Transverse colon (tissue), 4 donors: ENCODE measurements at regions not wholly inside any gene's neighbourhood (a gene's known extent, or its start where the extent isn't known, plus 50 kb on each side); places are given as distances from the start of the nearest gene placed in this dataset.

Experiments
- DNase-seq: peaks from one replicate; pipeline ENCODE4 v3.0.0-alpha.2; 2019
- H3K27ac ChIP-seq, 4 donors: fragments of 200-600 bp; sonication (generic); 2 replicates each; pipeline ENCODE4 v1.5.1; 2016 to 2018; ENCODE audit warnings: inconsistent platforms in 4 of 4
- H3K27me3 ChIP-seq: fragments of 200-600 bp; sonication (generic); 2 replicates; pipeline ENCODE4 v1.5.1; 2017; ENCODE audit warnings: inconsistent platforms
- H3K36me3 ChIP-seq, 4 donors: fragments of 200-600 bp; sonication (generic); 2 replicates each; pipeline ENCODE4 v1.5.1; 2017 to 2019; ENCODE audit warnings: inconsistent platforms in 4 of 4
- H3K4me1 ChIP-seq, 4 donors: fragments of 200-600 bp; sonication (generic); 2 replicates each; pipeline ENCODE4 v1.5.1; 2017 to 2020; ENCODE audit warnings: inconsistent platforms in 4 of 4
- H3K4me3 ChIP-seq, 4 donors: fragments of 200-600 bp; sonication (generic); 1 replicate in 1 of 4; 2 replicates in 3 of 4; pipeline versions ENCODE4 v1.5.1 to v1.6.1; 2017 to 2019; ENCODE audit warnings: inconsistent platforms in 4 of 4
- H3K9me3 ChIP-seq, 2 donors: fragments of 200-600 bp; sonication (generic); 2 replicates each; pipeline ENCODE4 v1.5.1; 2017 to 2019; ENCODE audit warnings: inconsistent platforms in 2 of 2
- EP300 ChIP-seq: sonication (generic); formaldehyde crosslinking; IDR thresholded peaks from one replicate; pipeline ENCODE4 v1.6.1; 2017; ENCODE audit warnings: antibody characterized with exemption, low read depth
- POLR2A ChIP-seq: fragments of 450-650 bp; IDR thresholded peaks from one replicate; pipeline ENCODE4 v1.6.1; 2016; ENCODE audit warnings: antibody characterized with exemption, mild to moderate bottlenecking, moderate library complexity
- POLR2AphosphoS5 ChIP-seq, 3 donors: sonication (generic); formaldehyde crosslinking; IDR thresholded peaks; one replicate each; pipeline ENCODE4 v1.6.1; 2016; ENCODE audit warnings: antibody characterized with exemption in 3 of 3
- WGBS, 2 donors: methylation state at CpG; one replicate each; pipeline ENCODE4 v1.1.5; 2018; ENCODE audit warnings: low coverage in 1 of 2; 5-methylcytosine and 5-hydroxymethylcytosine counted together
- in situ Hi-C, 4 donors: fragments of 200-750 bp; cut with MboI; loops; one replicate each; pipeline versions ENCODE4 v1.15.0 to v1.15.1; 2017; ENCODE audit warnings: low sequenced_read_pairs in 3 of 4, low pct_ligation_motif_present in 1 of 4, low pct_unique_long_range_greater_than_20kb in 1 of 4
- intact Hi-C: fragments of 100-400 bp; cut with DNase I; formaldehyde crosslinking; loops from one replicate; pipeline ENCODE4 v1.15.1; 2023; ENCODE audit warnings: low total_unique reads
- TF ChIP-seq, protein P1 (sequence below), 5 experiments: fragments of 200-600 bp in 3 of 5; fragments of 450-650 bp in 2 of 5; sonication (generic) in 3 of 5; IDR thresholded peaks; 1 replicate in 2 of 5; 2 replicates in 3 of 5; pipeline ENCODE4 v1.5.1; 2016 to 2017; ENCODE audit warnings: antibody characterized with exemption in 5 of 5, inconsistent platforms in 3 of 5, mild to moderate bottlenecking in 2 of 5, moderate library complexity in 1 of 5

DNA sequence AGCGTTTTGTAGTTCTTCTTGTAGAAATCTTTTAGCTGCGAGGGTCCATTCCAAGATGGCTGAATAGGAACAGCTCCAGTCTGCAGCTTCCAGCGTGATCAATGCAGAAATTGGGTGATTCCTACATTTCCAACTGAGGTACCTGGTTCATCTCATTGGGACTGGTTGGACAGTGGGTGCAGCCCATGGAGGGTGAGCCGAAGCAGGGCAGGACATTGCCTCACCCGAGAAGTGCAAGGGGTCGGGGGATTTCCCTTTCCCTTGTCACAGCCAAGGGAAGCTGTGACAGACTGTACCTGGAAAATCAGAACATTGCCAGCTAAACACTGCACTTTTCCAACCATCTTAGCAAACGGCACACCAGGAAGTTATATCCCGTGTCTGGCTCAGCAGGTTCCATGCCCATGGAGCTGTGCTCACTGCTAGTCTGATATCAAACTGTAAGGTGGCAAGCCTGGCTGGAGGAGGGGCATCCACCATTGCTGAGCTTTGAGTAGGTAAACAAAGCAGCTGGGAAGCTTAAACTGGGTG, 176.0 kb upstream of the SPRY2 start:
- H3K27ac ChIP-seq = no peak overlapping the region
- no peak overlapping the region for H3K4me3 ChIP-seq
- 78 to 84% methylated on average over 3 to 8 of the region's 8 CpGs for WGBS, 2 donors
- in situ Hi-C loops = no loop called here
- H3K4me1 ChIP-seq = no peaks in the 10 kb centered on the region
- no peak for DNase-seq
- intact Hi-C loops = no loop called here
- TF ChIP-seq EP300 (no peak), POLR2AphosphoS5 (IDR thresholded peaks at IDR 0.05) (no peak), POLR2A (no peak)
- TF ChIP-seq, protein P1, sequence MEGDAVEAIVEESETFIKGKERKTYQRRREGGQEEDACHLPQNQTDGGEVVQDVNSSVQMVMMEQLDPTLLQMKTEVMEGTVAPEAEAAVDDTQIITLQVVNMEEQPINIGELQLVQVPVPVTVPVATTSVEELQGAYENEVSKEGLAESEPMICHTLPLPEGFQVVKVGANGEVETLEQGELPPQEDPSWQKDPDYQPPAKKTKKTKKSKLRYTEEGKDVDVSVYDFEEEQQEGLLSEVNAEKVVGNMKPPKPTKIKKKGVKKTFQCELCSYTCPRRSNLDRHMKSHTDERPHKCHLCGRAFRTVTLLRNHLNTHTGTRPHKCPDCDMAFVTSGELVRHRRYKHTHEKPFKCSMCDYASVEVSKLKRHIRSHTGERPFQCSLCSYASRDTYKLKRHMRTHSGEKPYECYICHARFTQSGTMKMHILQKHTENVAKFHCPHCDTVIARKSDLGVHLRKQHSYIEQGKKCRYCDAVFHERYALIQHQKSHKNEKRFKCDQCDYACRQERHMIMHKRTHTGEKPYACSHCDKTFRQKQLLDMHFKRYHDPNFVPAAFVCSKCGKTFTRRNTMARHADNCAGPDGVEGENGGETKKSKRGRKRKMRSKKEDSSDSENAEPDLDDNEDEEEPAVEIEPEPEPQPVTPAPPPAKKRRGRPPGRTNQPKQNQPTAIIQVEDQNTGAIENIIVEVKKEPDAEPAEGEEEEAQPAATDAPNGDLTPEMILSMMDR (IDR thresholded peaks at IDR 0.05) = no peak
- H3K27me3 ChIP-seq = no peaks in the 10 kb centered on the region
- peaks cover 0 to 5% of the 10 kb centered on the region in 2 donors for H3K9me3 ChIP-seq
- H3K36me3 ChIP-seq = no peaks in the 10 kb centered on the region

DNA sequence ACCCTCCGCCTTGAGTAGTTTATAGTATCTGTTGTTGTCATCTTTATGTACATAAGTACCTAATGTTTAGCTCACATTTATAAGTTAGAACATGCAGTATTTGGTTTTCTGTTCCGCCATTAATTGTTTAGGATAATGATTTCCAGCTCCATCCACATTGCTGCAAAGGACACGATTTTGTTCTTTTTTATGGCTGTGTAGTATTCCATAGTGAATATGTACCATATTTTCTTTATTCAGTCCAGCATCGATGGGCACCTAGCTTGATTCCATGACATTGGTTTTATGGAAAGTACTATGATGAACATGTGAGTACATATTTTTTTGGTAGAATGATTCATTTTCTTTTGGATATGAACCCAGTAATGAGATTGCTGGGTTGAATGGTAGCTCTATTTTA, 174.4 kb upstream of the SPRY2 start:
- peaks cover 0 to 5% of the 10 kb centered on the region in 2 donors for H3K9me3 ChIP-seq
- intact Hi-C loops (no loop called here), in situ Hi-C loops (no loop called here)
- no peak overlapping the region for H3K4me3 ChIP-seq
- TF ChIP-seq EP300 (no peak), POLR2A (no peak), POLR2AphosphoS5 (IDR thresholded peaks at IDR 0.05) (no peak)
- TF ChIP-seq, protein P1 (IDR thresholded peaks at IDR 0.05) = no peak
- H3K4me1 ChIP-seq = no peaks in the 10 kb centered on the region
- H3K36me3 ChIP-seq = no peaks in the 10 kb centered on the region
- no peak for DNase-seq
- WGBS, 2 donors = 88 to 91% methylated on average over 4 of the region's 4 CpGs
- no peak overlapping the region for H3K27ac ChIP-seq
- no peaks in the 10 kb centered on the region for H3K27me3 ChIP-seq

DNA sequence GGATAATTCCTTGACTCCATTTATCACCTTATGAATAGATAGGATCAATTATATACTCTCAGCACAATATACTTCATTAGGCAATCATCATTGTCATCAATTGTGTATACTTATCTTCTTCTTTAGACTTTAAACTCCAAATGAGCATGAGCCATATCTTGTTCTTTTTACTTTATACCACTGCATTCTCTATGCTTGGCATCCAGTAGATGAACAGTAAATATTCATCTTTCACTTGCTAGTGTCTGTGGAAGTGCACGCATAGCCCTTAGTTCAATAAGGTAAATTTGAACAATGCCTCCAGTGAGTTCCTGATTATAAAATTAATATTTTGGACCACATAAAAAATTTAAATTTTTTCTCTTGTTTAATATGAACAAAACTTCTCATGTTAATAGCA, 172.3 kb upstream of the SPRY2 start:
- TF ChIP-seq POLR2AphosphoS5 (IDR thresholded peaks at IDR 0.05) (no peak), EP300 (no peak), POLR2A (no peak)
- TF ChIP-seq, protein P1 (IDR thresholded peaks at IDR 0.05) = no peak
- 53 to 67% methylated on average over 1 of the region's 1 CpG for WGBS, 2 donors
- intact Hi-C loops = no loop called here
- Histone ChIP-seq H3K4me1 (no peaks in the 10 kb centered on the region), H3K4me3 (no peak overlapping the region), H3K9me3 (peaks cover 0 to 5% of the 10 kb centered on the region in 2 donors), H3K36me3 (no peaks in the 10 kb centered on the region), H3K27ac (no peak overlapping the region), H3K27me3 (no peaks in the 10 kb centered on the region)
- no peak for DNase-seq
- in situ Hi-C loops = no loop called here

DNA sequence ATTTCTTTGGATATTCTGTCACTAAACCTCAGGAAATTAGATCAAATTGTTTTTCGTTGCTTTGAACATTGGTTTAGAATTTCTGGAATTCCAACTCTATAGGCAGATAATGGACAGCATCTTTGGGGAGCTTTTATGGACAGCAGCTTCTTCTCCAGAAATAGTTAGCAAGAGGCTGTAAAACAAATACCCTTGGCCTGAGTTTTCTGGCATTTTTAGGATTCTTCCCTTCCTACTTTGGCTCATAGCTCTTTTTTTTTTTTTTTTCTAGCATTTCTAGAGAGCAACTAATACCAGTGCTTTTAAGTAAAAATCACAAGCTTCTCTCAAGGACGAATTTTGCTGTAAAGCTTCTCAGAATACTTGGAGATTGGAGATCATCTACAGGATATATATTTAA, 169.8 kb upstream of the SPRY2 start:
- WGBS, 2 donors = 58 to 62% methylated on average over 2 of the region's 2 CpGs
- Histone ChIP-seq H3K27me3 (no peaks in the 10 kb centered on the region), H3K4me3 (no peak overlapping the region), H3K27ac (no peak overlapping the region), H3K4me1 (no peaks in the 10 kb centered on the region), H3K36me3 (no peaks in the 10 kb centered on the region), H3K9me3 (no peaks in the 10 kb centered on the region)
- DNase-seq = no peak
- no peak for TF ChIP-seq POLR2AphosphoS5 (IDR thresholded peaks at IDR 0.05)
- no peak for TF ChIP-seq EP300
- no peak for TF ChIP-seq POLR2A
- TF ChIP-seq, protein P1 (IDR thresholded peaks at IDR 0.05) = no peak
- in situ Hi-C loops (no loop called here), intact Hi-C loops (no loop called here)
